ENCODE measurements at regions not wholly inside any gene's neighbourhood (a gene's known extent, or its start where the extent isn't known, plus 50 kb on each side); places are given as distances from the start of the nearest gene placed in this dataset.

DNA sequence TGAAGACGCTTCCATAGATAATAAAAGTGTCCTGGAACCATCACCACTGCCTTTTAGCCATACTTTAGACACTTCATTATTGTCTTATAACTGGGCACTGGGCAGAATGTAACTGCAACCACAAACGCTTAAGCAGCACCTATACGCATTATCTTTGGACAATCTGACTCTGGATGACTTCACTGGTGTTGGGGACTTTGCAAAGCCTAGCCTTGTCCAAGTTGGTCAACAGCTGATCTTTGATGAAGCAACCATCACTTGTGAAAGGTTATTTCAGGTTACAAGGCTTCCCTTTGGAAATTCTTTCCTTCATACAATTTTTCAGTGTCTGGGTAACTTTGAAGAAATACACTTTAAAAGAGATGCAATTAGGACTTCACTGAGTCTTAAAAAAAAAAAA lies 77.8 kb upstream of the ZNF462 start:
- TF ChIP-seq, protein P1, sequence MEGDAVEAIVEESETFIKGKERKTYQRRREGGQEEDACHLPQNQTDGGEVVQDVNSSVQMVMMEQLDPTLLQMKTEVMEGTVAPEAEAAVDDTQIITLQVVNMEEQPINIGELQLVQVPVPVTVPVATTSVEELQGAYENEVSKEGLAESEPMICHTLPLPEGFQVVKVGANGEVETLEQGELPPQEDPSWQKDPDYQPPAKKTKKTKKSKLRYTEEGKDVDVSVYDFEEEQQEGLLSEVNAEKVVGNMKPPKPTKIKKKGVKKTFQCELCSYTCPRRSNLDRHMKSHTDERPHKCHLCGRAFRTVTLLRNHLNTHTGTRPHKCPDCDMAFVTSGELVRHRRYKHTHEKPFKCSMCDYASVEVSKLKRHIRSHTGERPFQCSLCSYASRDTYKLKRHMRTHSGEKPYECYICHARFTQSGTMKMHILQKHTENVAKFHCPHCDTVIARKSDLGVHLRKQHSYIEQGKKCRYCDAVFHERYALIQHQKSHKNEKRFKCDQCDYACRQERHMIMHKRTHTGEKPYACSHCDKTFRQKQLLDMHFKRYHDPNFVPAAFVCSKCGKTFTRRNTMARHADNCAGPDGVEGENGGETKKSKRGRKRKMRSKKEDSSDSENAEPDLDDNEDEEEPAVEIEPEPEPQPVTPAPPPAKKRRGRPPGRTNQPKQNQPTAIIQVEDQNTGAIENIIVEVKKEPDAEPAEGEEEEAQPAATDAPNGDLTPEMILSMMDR (conservative IDR thresholded peaks at IDR 0.05; ENCODE audit: low read length) = no peak
- TF ChIP-seq EZH2phosphoT487 (IDR thresholded peaks at IDR 0.05; ENCODE audit: borderline replicate concordance) = no peak

Data from Loucy (cell line).